Stomach (tissue), 8 donors: ENCODE measurements at regions not wholly inside any gene's neighbourhood (a gene's known extent, or its start where the extent isn't known, plus 50 kb on each side); places are given as distances from the start of the nearest gene placed in this dataset.

ENCODE experiments used
- DNase-seq, 2 donors: peaks; one replicate each; pipeline versions ENCODE4 v3.0.0 to v3.0.0-alpha.2; 2013 to 2019
- H3K27ac ChIP-seq, 5 donors: fragments of 200-600 bp in 4 of 5; sonication (generic) in 4 of 5; one replicate each; pipeline ENCODE4 v1.5.1; 2013 to 2019; ENCODE audit warnings: mild to moderate bottlenecking in 1 of 5, moderate library complexity in 1 of 5
- H3K27me3 ChIP-seq, 3 donors: fragments of 200-600 bp; sonication (generic); one replicate each; pipeline ENCODE4 v1.5.1; 2017 to 2019; ENCODE audit warnings: mixed run types in 1 of 3
- H3K36me3 ChIP-seq, 4 donors: fragments of 200-600 bp; sonication (generic); 1 replicate in 3 of 4; 2 replicates in 1 of 4; pipeline ENCODE4 v1.5.1; 2016 to 2019
- H3K4me1 ChIP-seq, 4 donors: fragments of 200-600 bp; sonication (generic); one replicate each; pipeline ENCODE4 v1.5.1; 2016 to 2019
- H3K4me3 ChIP-seq, 4 donors: fragments of 200-600 bp; sonication (generic) in 3 of 4; one replicate each; pipeline ENCODE4 v1.5.1; 2016 to 2019; ENCODE audit warnings: mild to moderate bottlenecking in 1 of 4
- H3K9me3 ChIP-seq, 4 donors: fragments of 200-600 bp; sonication (generic); one replicate each; pipeline ENCODE4 v1.5.1; 2016 to 2019
- EP300 ChIP-seq: sonication (generic); formaldehyde crosslinking; IDR thresholded peaks from one replicate; pipeline ENCODE4 v1.6.1; 2017; ENCODE audit warnings: antibody characterized with exemption
- POLR2A ChIP-seq, 4 donors: fragments of 450-650 bp; IDR thresholded peaks; one replicate each; pipeline ENCODE4 v1.6.1; 2016; ENCODE audit warnings: antibody characterized with exemption in 4 of 4, control low read depth in 2 of 4, mild to moderate bottlenecking in 1 of 4, moderate library complexity in 1 of 4
- POLR2AphosphoS5 ChIP-seq, 3 donors: sonication (generic); formaldehyde crosslinking; IDR thresholded peaks; one replicate each; pipeline ENCODE4 v1.6.1; 2016; ENCODE audit warnings: antibody characterized with exemption in 3 of 3
- WGBS, 5 donors: extraction: QIAGEN DNeasy Blood & Tissue Kit in 3 of 5; methylation state at CpG; one replicate each; pipeline versions ENCODE4 v1.1.5 to v1.1.7; 2013 to 2018; 5-methylcytosine and 5-hydroxymethylcytosine counted together
- intact Hi-C: fragments of 100-400 bp; cut with DNase I; formaldehyde crosslinking; loops from one replicate; pipeline ENCODE4 v1.15.1; 2023; ENCODE audit warnings: low total_unique reads
- TF ChIP-seq, protein P1 (sequence below), 7 experiments: fragments of 450-650 bp in 4 of 7; fragments of 200-600 bp in 3 of 7; sonication (generic) in 3 of 7; IDR thresholded peaks; one replicate each; pipeline ENCODE4 v1.5.1; 2016 to 2019; ENCODE audit warnings: antibody characterized with exemption in 7 of 7, control low read depth in 2 of 7, mild to moderate bottlenecking in 1 of 7
- donor health status: healthy with polysubstance abuse.
- donor health status: Bipolar disorder and iron deficiency.
- donor health status: healthy.

GRCh38 chr12:102682366-102683289, 202.3 kb upstream of the IGF1 start:
- Histone ChIP-seq H3K27me3 (no peaks in the 10 kb centered on the region), H3K9me3 (peaks cover 0 to 7% (median 0%) of the 10 kb centered on the region in 4 donors), H3K4me3 (no peak overlapping the region), H3K27ac (no peak overlapping the region), H3K4me1 (no peaks in the 10 kb centered on the region), H3K36me3 (no peaks in the 10 kb centered on the region)
- no peak for DNase-seq
- 72 to 88% (median 87%) methylated on average over 2 of the region's 2 CpGs for WGBS, 5 donors
- intact Hi-C loops: no loop called here
- no peak for TF ChIP-seq EP300
- no peak for TF ChIP-seq POLR2A (IDR thresholded peaks at IDR 0.05)
- TF ChIP-seq POLR2AphosphoS5 (IDR thresholded peaks at IDR 0.05): no peak
- TF ChIP-seq, protein P1, sequence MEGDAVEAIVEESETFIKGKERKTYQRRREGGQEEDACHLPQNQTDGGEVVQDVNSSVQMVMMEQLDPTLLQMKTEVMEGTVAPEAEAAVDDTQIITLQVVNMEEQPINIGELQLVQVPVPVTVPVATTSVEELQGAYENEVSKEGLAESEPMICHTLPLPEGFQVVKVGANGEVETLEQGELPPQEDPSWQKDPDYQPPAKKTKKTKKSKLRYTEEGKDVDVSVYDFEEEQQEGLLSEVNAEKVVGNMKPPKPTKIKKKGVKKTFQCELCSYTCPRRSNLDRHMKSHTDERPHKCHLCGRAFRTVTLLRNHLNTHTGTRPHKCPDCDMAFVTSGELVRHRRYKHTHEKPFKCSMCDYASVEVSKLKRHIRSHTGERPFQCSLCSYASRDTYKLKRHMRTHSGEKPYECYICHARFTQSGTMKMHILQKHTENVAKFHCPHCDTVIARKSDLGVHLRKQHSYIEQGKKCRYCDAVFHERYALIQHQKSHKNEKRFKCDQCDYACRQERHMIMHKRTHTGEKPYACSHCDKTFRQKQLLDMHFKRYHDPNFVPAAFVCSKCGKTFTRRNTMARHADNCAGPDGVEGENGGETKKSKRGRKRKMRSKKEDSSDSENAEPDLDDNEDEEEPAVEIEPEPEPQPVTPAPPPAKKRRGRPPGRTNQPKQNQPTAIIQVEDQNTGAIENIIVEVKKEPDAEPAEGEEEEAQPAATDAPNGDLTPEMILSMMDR (IDR thresholded peaks at IDR 0.05): no peak

DNA sequence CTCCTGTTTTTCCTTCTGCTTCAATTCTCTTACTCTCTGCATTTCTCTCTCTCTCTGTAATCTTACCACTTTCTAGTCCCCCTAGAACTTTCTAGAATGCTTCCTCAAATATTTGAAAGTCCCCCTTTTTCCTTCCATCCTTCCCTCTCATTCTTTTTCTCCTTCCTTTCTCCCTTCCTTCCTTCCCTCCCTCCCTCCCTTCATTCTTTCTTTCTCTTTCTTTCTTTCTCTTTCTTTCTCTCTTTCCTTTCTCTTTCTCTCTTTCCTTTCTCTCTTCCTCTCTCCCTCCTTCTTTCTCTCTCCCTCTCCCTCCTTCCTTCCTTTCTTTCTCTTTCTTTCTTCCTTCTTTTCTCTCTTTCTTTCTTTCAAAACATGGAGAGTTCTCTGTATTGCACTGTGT, 201.4 kb upstream of the IGF1 start:
- intact Hi-C loops: no loop called here
- Histone ChIP-seq H3K36me3 (no peaks in the 10 kb centered on the region), H3K27me3 (no peaks in the 10 kb centered on the region), H3K9me3 (peaks cover 0 to 7% (median 0%) of the 10 kb centered on the region in 4 donors), H3K4me1 (no peaks in the 10 kb centered on the region), H3K4me3 (no peak overlapping the region), H3K27ac (no peak overlapping the region)
- no peak for DNase-seq
- TF ChIP-seq, protein P1 (IDR thresholded peaks at IDR 0.05): no peak
- TF ChIP-seq EP300 (no peak), POLR2AphosphoS5 (IDR thresholded peaks at IDR 0.05) (no peak), POLR2A (IDR thresholded peaks at IDR 0.05) (no peak)

GRCh38 chr12:102681309-102681708, 200.9 kb upstream of the IGF1 start:
- intact Hi-C loops: no loop called here
- 65 to 84% (median 80%) methylated on average over 2 of the region's 2 CpGs for WGBS, 5 donors
- TF ChIP-seq POLR2AphosphoS5 (IDR thresholded peaks at IDR 0.05) (no peak), POLR2A (IDR thresholded peaks at IDR 0.05) (no peak), EP300 (no peak)
- TF ChIP-seq, protein P1 (IDR thresholded peaks at IDR 0.05): no peak
- no peak for DNase-seq
- Histone ChIP-seq H3K36me3 (no peaks in the 10 kb centered on the region), H3K9me3 (peaks cover 0 to 7% (median 0%) of the 10 kb centered on the region in 4 donors), H3K27ac (no peak overlapping the region), H3K4me3 (no peak overlapping the region), H3K4me1 (no peaks in the 10 kb centered on the region), H3K27me3 (no peaks in the 10 kb centered on the region)

DNA sequence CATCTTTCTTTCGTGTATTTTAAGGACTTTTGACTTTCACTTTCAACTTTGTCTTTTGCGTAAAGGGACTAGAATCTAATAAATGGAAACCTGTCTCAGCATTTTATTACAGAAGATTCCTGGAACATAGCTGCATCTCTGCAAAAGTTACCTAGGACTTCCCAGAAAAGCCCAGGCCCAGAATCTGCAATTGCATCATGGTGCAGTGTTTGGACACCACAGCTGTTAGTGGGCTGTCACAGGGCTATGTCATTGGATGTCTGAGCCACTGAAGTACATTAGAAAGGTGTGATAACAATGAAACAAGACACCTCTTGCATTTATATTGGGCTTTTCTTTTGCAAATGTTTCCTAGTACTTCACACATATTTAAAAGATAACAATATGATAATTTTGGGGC, 199.9 kb upstream of the IGF1 start:
- WGBS, 5 donors: 66 to 83% (median 76%) methylated on average over 2 of the region's 2 CpGs
- Histone ChIP-seq H3K9me3 (peaks cover 0 to 7% (median 0%) of the 10 kb centered on the region in 4 donors), H3K27ac (no peak overlapping the region), H3K4me1 (no peaks in the 10 kb centered on the region), H3K4me3 (no peak overlapping the region), H3K27me3 (no peaks in the 10 kb centered on the region), H3K36me3 (no peaks in the 10 kb centered on the region)
- no peak for DNase-seq
- TF ChIP-seq, protein P1 (IDR thresholded peaks at IDR 0.05): no peak
- no peak for TF ChIP-seq POLR2A (IDR thresholded peaks at IDR 0.05)
- TF ChIP-seq POLR2AphosphoS5 (IDR thresholded peaks at IDR 0.05): no peak
- TF ChIP-seq EP300: no peak
- intact Hi-C loops: no loop called here
